Activated naive CD4-positive, alpha-beta T cell treated with anti-CD3 and anti-CD28 coated beads for 36 hours (primary cell): ENCODE measurements at regions not wholly inside any gene's neighbourhood (a gene's known extent, or its start where the extent isn't known, plus 50 kb on each side); places are given as distances from the start of the nearest gene placed in this dataset.

ENCODE experiments used
- CTCF ChIA-PET: fragments of 350-600 bp; sonication (Branson Sonifier 250); formaldehyde crosslinking; loops from one replicate; lab custom pipeline; 2021; ENCODE audit warnings: antibody characterized with exemption; lab: Charles Lee
- DNase-seq: peaks from one replicate; pipeline ENCODE4 v3.0.0-alpha.2; 2020
- H3K27ac Mint-ChIP-seq: one replicate; pipeline ENCODE4 v1.8.0; 2021; ENCODE audit warnings: mild to moderate bottlenecking, mixed read lengths
- H3K27me3 Mint-ChIP-seq: one replicate; pipeline ENCODE4 v1.8.0; 2021; ENCODE audit warnings: low read depth, mixed read lengths
- H3K36me3 Mint-ChIP-seq: one replicate; pipeline ENCODE4 v1.8.0; 2021; ENCODE audit warnings: low read depth, mixed read lengths
- H3K4me1 Mint-ChIP-seq: one replicate; pipeline ENCODE4 v1.8.0; 2021; ENCODE audit warnings: low read depth, mixed read lengths
- H3K4me3 Mint-ChIP-seq: one replicate; pipeline ENCODE4 v1.8.0; 2021; ENCODE audit warnings: mild to moderate bottlenecking, moderate library complexity, mixed read lengths
- H3K9me3 Mint-ChIP-seq: one replicate; pipeline ENCODE4 v1.8.0; 2021; ENCODE audit warnings: mixed read lengths
- intact Hi-C: fragments of 100-400 bp; cut with micrococcal nuclease; formaldehyde crosslinking; loops from one replicate; pipeline ENCODE4 v1.15.1; 2023

GRCh38 chr6:12661432-12662089, 55.0 kb upstream of the PHACTR1 start:
- no peaks in the 10 kb centered on the region for H3K36me3 Mint-ChIP-seq
- CTCF ChIA-PET, result no interaction called here

More at GRCh38 chr6:12661432-12662089, 55.0 kb upstream of the PHACTR1 start:
- Mint-ChIP-seq H3K9me3 (no peaks in the 10 kb centered on the region), H3K4me3 (no peak overlapping the region), H3K27ac (no peak overlapping the region), H3K4me1 (no peaks in the 10 kb centered on the region), H3K27me3 (peaks cover 3% of the 10 kb centered on the region)
- intact Hi-C loops, result no loop called here
- DNase-seq, result no peak
